ENCODE measurements at regions not wholly inside any gene's neighbourhood (a gene's known extent, or its start where the extent isn't known, plus 50 kb on each side); places are given as distances from the start of the nearest gene placed in this dataset.

- no peaks in the 10 kb centered on the region for H3K36me3 Mint-ChIP-seq
- intact Hi-C loops (cut with micrococcal nuclease), result no loop called here
- peaks cover 0 to 5% (median 0%) of the 10 kb centered on the region in 11 donors for H3K9me3 Mint-ChIP-seq
- ATAC-seq (no peak), DNase-seq (no peak)
- H3K9me3 ChIP-seq (ENCODE audit: control insufficient read depth in 2 of 3, low read length in 3 of 3), result no peaks in the 10 kb centered on the region
- H3K4me3 ChIP-seq (ENCODE audit: low read length), result no peak overlapping the region
- H3K27me3 ChIP-seq (ENCODE audit: control insufficient read depth in 2 of 2, insufficient read depth in 2 of 2, low read length in 2 of 2), result no peaks in the 10 kb centered on the region
- no peaks in the 10 kb centered on the region for H3K4me1 Mint-ChIP-seq
- ChIA-PET POLR2A (no interaction called here), CTCF (no interaction called here)
- H3K27me3 Mint-ChIP-seq, result peaks cover 0 to 13% (median 0%) of the 10 kb centered on the region in 5 donors
- no peak overlapping the region for H3K27ac Mint-ChIP-seq
- no peak overlapping the region for H3K4me3 Mint-ChIP-seq
- H3K36me3 ChIP-seq (ENCODE audit: control insufficient read depth in 2 of 3, insufficient read depth in 3 of 3, low read length in 3 of 3), result no peaks in the 10 kb centered on the region
- H3K4me1 ChIP-seq (ENCODE audit: control insufficient read depth in 2 of 2, insufficient read depth in 2 of 2, low read length in 2 of 2), result no peaks in the 10 kb centered on the region
- H3K27ac ChIP-seq (ENCODE audit: low read depth, low read length), result no peak overlapping the region
Observed at GRCh38 chr1:88350648-88351047, 333.4 kb upstream of the PKN2 start.

GRCh38 chr1:88351960-88352359 lies 332.1 kb upstream of the PKN2 start:
- no peak overlapping the region for H3K4me3 Mint-ChIP-seq
- H3K9me3 Mint-ChIP-seq, result peaks cover 0 to 5% (median 0%) of the 10 kb centered on the region in 11 donors
- no peaks in the 10 kb centered on the region for H3K36me3 Mint-ChIP-seq
- Histone ChIP-seq H3K27me3 (ENCODE audit: control insufficient read depth in 2 of 2, insufficient read depth in 2 of 2, low read length in 2 of 2) (no peaks in the 10 kb centered on the region), H3K4me1 (ENCODE audit: control insufficient read depth in 2 of 2, insufficient read depth in 2 of 2, low read length in 2 of 2) (no peaks in the 10 kb centered on the region), H3K36me3 (ENCODE audit: control insufficient read depth in 2 of 3, insufficient read depth in 3 of 3, low read length in 3 of 3) (no peaks in the 10 kb centered on the region), H3K9me3 (ENCODE audit: control insufficient read depth in 2 of 3, low read length in 3 of 3) (no peaks in the 10 kb centered on the region), H3K4me3 (ENCODE audit: low read length) (no peak overlapping the region), H3K27ac (ENCODE audit: low read depth, low read length) (no peak overlapping the region)
- no peaks in the 10 kb centered on the region for H3K4me1 Mint-ChIP-seq
- POLR2A ChIA-PET, result no interaction called here
- no peak overlapping the region for H3K27ac Mint-ChIP-seq
- intact Hi-C loops (cut with micrococcal nuclease), result no loop called here
- no peak for DNase-seq
- no peak for ATAC-seq
- CTCF ChIA-PET, result no interaction called here
- H3K27me3 Mint-ChIP-seq, result peaks cover 0 to 13% (median 0%) of the 10 kb centered on the region in 5 donors

GRCh38 chr1:88354256-88354655 lies 329.8 kb upstream of the PKN2 start:
- Histone ChIP-seq H3K36me3 (ENCODE audit: control insufficient read depth in 2 of 3, insufficient read depth in 3 of 3, low read length in 3 of 3) (no peaks in the 10 kb centered on the region), H3K27me3 (ENCODE audit: control insufficient read depth in 2 of 2, insufficient read depth in 2 of 2, low read length in 2 of 2) (no peaks in the 10 kb centered on the region), H3K4me1 (ENCODE audit: control insufficient read depth in 2 of 2, insufficient read depth in 2 of 2, low read length in 2 of 2) (no peaks in the 10 kb centered on the region), H3K9me3 (ENCODE audit: control insufficient read depth in 2 of 3, low read length in 3 of 3) (no peaks in the 10 kb centered on the region), H3K4me3 (ENCODE audit: low read length) (no peak overlapping the region), H3K27ac (ENCODE audit: low read depth, low read length) (no peak overlapping the region)
- POLR2A ChIA-PET, result no interaction called here
- Mint-ChIP-seq H3K9me3 (peaks cover 0 to 5% (median 0%) of the 10 kb centered on the region in 11 donors), H3K27ac (no peak overlapping the region), H3K27me3 (peaks cover 0 to 9% (median 0%) of the 10 kb centered on the region in 5 donors), H3K4me3 (no peak overlapping the region), H3K36me3 (no peaks in the 10 kb centered on the region), H3K4me1 (no peaks in the 10 kb centered on the region)
- CTCF ChIA-PET, result no interaction called here
- DNase-seq (no peak), ATAC-seq (no peak)
- intact Hi-C loops (cut with micrococcal nuclease), result no loop called here

- CTCF ChIA-PET, result no interaction called here
- intact Hi-C loops (cut with micrococcal nuclease), result no loop called here
- Histone ChIP-seq H3K27me3 (ENCODE audit: control insufficient read depth in 2 of 2, insufficient read depth in 2 of 2, low read length in 2 of 2) (no peaks in the 10 kb centered on the region), H3K4me3 (ENCODE audit: low read length) (no peak overlapping the region), H3K27ac (ENCODE audit: low read depth, low read length) (no peak overlapping the region), H3K9me3 (ENCODE audit: control insufficient read depth in 2 of 3, low read length in 3 of 3) (no peaks in the 10 kb centered on the region), H3K4me1 (ENCODE audit: control insufficient read depth in 2 of 2, insufficient read depth in 2 of 2, low read length in 2 of 2) (no peaks in the 10 kb centered on the region), H3K36me3 (ENCODE audit: control insufficient read depth in 2 of 3, insufficient read depth in 3 of 3, low read length in 3 of 3) (no peaks in the 10 kb centered on the region)
- POLR2A ChIA-PET, result no interaction called here
- no peaks in the 10 kb centered on the region for H3K36me3 Mint-ChIP-seq
- ATAC-seq (no peak), DNase-seq (no peak)
- no peak overlapping the region for H3K4me3 Mint-ChIP-seq
- H3K27me3 Mint-ChIP-seq, result peaks cover 0 to 4% (median 0%) of the 10 kb centered on the region in 5 donors
- H3K9me3 Mint-ChIP-seq, result peaks cover 0 to 5% (median 0%) of the 10 kb centered on the region in 11 donors
- no peak overlapping the region for H3K27ac Mint-ChIP-seq
- H3K4me1 Mint-ChIP-seq, result no peaks in the 10 kb centered on the region
Observed at GRCh38 chr1:88357729-88358128, 326.3 kb upstream of the PKN2 start.

GRCh38 chr1:88371436-88372023 lies 312.5 kb upstream of the PKN2 start:
- no peaks in the 10 kb centered on the region for H3K36me3 Mint-ChIP-seq
- no peaks in the 10 kb centered on the region for H3K27me3 Mint-ChIP-seq
- H3K9me3 ChIP-seq (ENCODE audit: control insufficient read depth in 2 of 3, low read length in 3 of 3), result no peaks in the 10 kb centered on the region
- H3K4me1 Mint-ChIP-seq, result no peaks in the 10 kb centered on the region
- no peak overlapping the region for H3K4me3 Mint-ChIP-seq
- POLR2A ChIA-PET, result no interaction called here
- H3K4me3 ChIP-seq (ENCODE audit: low read length), result no peak overlapping the region
- no peaks in the 10 kb centered on the region for H3K27me3 ChIP-seq (ENCODE audit: control insufficient read depth in 2 of 2, insufficient read depth in 2 of 2, low read length in 2 of 2)
- intact Hi-C loops (cut with micrococcal nuclease), result no loop called here
- H3K27ac Mint-ChIP-seq, result no peak overlapping the region
- DNase-seq (no peak), ATAC-seq (no peak)
- H3K9me3 Mint-ChIP-seq, result no peaks in the 10 kb centered on the region
- no peaks in the 10 kb centered on the region for H3K36me3 ChIP-seq (ENCODE audit: control insufficient read depth in 2 of 3, insufficient read depth in 3 of 3, low read length in 3 of 3)
- no peaks in the 10 kb centered on the region for H3K4me1 ChIP-seq (ENCODE audit: control insufficient read depth in 2 of 2, insufficient read depth in 2 of 2, low read length in 2 of 2)
- CTCF ChIA-PET, result no interaction called here
- H3K27ac ChIP-seq (ENCODE audit: low read depth, low read length), result no peak overlapping the region

- ATAC-seq (no peak), DNase-seq (no peak)
- Mint-ChIP-seq H3K36me3 (no peaks in the 10 kb centered on the region), H3K4me3 (no peak overlapping the region), H3K9me3 (peaks cover 0 to 2% (median 0%) of the 10 kb centered on the region in 11 donors), H3K27me3 (peaks cover 0 to 9% (median 7%) of the 10 kb centered on the region in 5 donors), H3K27ac (no peak overlapping the region), H3K4me1 (no peaks in the 10 kb centered on the region)
- Histone ChIP-seq H3K27me3 (ENCODE audit: control insufficient read depth in 2 of 2, insufficient read depth in 2 of 2, low read length in 2 of 2) (no peaks in the 10 kb centered on the region), H3K4me1 (ENCODE audit: control insufficient read depth in 2 of 2, insufficient read depth in 2 of 2, low read length in 2 of 2) (no peaks in the 10 kb centered on the region), H3K36me3 (ENCODE audit: control insufficient read depth in 2 of 3, insufficient read depth in 3 of 3, low read length in 3 of 3) (no peaks in the 10 kb centered on the region), H3K4me3 (ENCODE audit: low read length) (no peak overlapping the region), H3K9me3 (ENCODE audit: control insufficient read depth in 2 of 3, low read length in 3 of 3) (no peaks in the 10 kb centered on the region), H3K27ac (ENCODE audit: low read depth, low read length) (no peak overlapping the region)
- ChIA-PET POLR2A (no interaction called here), CTCF (no interaction called here)
- intact Hi-C loops (cut with micrococcal nuclease), result no loop called here
Observed at GRCh38 chr1:88375977-88376376, 308.1 kb upstream of the PKN2 start.

- no peaks in the 10 kb centered on the region for H3K36me3 Mint-ChIP-seq
- Histone ChIP-seq H3K4me1 (ENCODE audit: control insufficient read depth in 2 of 2, insufficient read depth in 2 of 2, low read length in 2 of 2) (no peaks in the 10 kb centered on the region), H3K9me3 (ENCODE audit: control insufficient read depth in 2 of 3, low read length in 3 of 3) (no peaks in the 10 kb centered on the region), H3K27me3 (ENCODE audit: control insufficient read depth in 2 of 2, insufficient read depth in 2 of 2, low read length in 2 of 2) (no peaks in the 10 kb centered on the region), H3K36me3 (ENCODE audit: control insufficient read depth in 2 of 3, insufficient read depth in 3 of 3, low read length in 3 of 3) (no peaks in the 10 kb centered on the region), H3K4me3 (ENCODE audit: low read length) (no peak overlapping the region), H3K27ac (ENCODE audit: low read depth, low read length) (no peak overlapping the region)
- ChIA-PET POLR2A (no interaction called here), CTCF (no interaction called here)
- H3K4me3 Mint-ChIP-seq, result no peak overlapping the region
- DNase-seq (no peak), ATAC-seq (no peak)
- H3K27me3 Mint-ChIP-seq, result peaks cover 0 to 9% (median 7%) of the 10 kb centered on the region in 5 donors
- H3K9me3 Mint-ChIP-seq, result peaks cover 0 to 2% (median 0%) of the 10 kb centered on the region in 11 donors
- no peak overlapping the region for H3K27ac Mint-ChIP-seq
- H3K4me1 Mint-ChIP-seq, result no peaks in the 10 kb centered on the region
- intact Hi-C loops (cut with micrococcal nuclease), result no loop called here
Observed at GRCh38 chr1:88376421-88376820, 307.7 kb upstream of the PKN2 start.
